ENCODE measurements at regions not wholly inside any gene's neighbourhood (a gene's known extent, or its start where the extent isn't known, plus 50 kb on each side); places are given as distances from the start of the nearest gene placed in this dataset.

DNA sequence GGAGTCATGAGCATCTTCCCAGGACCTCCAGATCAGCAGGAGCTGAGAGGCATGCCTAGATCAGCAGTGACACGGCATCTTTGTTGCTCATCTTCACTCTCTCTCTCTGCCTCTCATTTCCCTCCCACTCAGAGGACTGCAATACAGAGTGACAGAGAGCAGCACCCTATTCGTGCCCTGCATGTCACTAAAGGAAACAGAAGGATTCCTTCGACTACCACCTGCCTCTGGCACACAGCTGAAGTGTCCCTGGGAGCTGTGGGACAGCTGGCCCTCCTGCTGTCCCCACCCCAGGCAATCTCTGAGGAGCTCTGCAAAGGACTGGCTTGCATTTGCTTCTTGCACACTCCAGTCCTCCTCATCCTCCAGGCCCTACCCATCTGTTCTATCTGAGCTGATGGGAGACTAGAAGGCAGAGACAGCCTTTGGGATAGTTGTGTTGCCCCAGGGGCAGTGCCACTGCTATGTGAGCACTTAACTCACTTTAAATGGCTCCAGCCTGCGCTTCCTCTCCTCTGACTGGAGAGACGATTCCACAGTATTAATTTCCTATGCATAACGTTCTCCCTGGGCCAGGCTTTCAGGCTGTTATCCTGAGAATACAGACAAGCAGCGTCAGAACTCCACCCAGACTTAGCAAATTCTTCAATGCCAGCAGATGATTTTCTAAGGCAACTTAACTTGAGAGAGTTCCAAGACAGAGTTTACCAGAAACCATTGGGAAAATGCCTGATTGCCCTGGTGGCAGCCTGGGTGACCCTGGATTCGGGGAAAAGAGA is 167.6 kb upstream of the MAP1B start:
- DNase-seq: no peak
- H3K36me3 ChIP-seq: no peaks in the 10 kb centered on the region
- intact Hi-C loops (cut with DNase I; ENCODE audit: low total_unique reads): no loop called here
- peaks cover 0 to 5% (median 0%) of the 10 kb centered on the region in 6 donors for H3K4me1 ChIP-seq
- peaks cover 0 to 13% (median 0%) of the 10 kb centered on the region in 7 donors for H3K27me3 ChIP-seq (replicated peaks in 1 of 7)
- WGBS, 5 donors: 50 to 63% (median 57%) methylated on average over 8 of the region's 8 CpGs
- H3K9me3 ChIP-seq: peaks cover 0 to 14% (median 3%) of the 10 kb centered on the region in 8 donors
- H3K27ac ChIP-seq: no peak overlapping the region
- TF ChIP-seq, protein P1, sequence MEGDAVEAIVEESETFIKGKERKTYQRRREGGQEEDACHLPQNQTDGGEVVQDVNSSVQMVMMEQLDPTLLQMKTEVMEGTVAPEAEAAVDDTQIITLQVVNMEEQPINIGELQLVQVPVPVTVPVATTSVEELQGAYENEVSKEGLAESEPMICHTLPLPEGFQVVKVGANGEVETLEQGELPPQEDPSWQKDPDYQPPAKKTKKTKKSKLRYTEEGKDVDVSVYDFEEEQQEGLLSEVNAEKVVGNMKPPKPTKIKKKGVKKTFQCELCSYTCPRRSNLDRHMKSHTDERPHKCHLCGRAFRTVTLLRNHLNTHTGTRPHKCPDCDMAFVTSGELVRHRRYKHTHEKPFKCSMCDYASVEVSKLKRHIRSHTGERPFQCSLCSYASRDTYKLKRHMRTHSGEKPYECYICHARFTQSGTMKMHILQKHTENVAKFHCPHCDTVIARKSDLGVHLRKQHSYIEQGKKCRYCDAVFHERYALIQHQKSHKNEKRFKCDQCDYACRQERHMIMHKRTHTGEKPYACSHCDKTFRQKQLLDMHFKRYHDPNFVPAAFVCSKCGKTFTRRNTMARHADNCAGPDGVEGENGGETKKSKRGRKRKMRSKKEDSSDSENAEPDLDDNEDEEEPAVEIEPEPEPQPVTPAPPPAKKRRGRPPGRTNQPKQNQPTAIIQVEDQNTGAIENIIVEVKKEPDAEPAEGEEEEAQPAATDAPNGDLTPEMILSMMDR (IDR thresholded peaks at IDR 0.05 in 8 of 11, conservative IDR thresholded peaks at IDR 0.05 in 3 of 11): no peak
- no peak overlapping the region for H3K4me3 ChIP-seq

DNA sequence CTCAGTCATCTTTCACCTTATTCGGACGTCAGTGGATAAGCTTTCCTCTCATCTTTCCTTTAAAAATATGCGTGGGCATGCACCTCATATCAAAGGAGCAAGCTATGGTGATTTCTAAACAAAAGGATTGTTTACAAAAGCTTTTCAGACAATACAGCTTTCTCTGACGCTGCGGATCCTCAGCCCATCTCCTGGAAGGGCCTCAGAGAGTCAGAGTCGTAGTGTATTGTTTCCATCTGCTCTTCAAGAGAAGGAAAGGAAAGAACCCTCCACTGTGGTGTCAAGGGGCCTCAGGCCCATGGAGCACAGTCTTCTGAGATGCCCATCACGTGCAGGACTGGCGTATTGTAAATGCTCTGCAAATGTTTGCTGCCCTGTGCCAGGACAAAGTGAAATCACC is 163.4 kb upstream of the MAP1B start:
- Histone ChIP-seq H3K9me3 (peaks cover 0 to 23% (median 8%) of the 10 kb centered on the region in 8 donors), H3K36me3 (no peaks in the 10 kb centered on the region), H3K4me1 (peaks cover 0 to 4% (median 0%) of the 10 kb centered on the region in 6 donors), H3K4me3 (no peak overlapping the region), H3K27me3 (replicated peaks in 1 of 7) (peaks cover 0 to 11% (median 0%) of the 10 kb centered on the region in 7 donors), H3K27ac (no peak overlapping the region)
- 50 to 67% (median 54%) methylated on average over 8 of the region's 8 CpGs for WGBS, 5 donors
- TF ChIP-seq, protein P1 (IDR thresholded peaks at IDR 0.05 in 8 of 11, conservative IDR thresholded peaks at IDR 0.05 in 3 of 11): no peak
- TF ChIP-seq POLR2A (IDR thresholded peaks at IDR 0.05): no peak
- TF ChIP-seq POLR2AphosphoS5 (IDR thresholded peaks at IDR 0.05): no peak
- no peak for DNase-seq
- intact Hi-C loops (cut with DNase I; ENCODE audit: low total_unique reads): no loop called here

DNA sequence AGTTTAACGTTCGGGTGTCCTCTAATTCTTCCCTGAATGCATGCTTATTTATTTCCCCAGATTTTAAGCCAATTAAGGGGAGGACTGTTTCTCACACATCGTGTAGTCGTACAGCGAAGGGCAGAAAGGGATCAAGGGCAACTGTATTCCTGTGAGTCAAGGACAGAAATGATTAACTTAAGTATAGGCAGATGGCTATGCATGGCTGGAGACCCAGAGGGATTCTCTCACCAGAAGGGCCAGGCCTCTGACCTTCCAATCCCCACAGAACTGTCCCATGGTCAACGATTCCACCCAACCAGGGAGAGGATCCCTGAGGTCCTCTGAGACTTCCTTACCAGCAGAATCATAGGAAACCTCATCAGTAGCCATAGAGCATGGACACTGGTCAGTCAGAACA is 161.8 kb upstream of the MAP1B start:
- H3K27me3 ChIP-seq (replicated peaks in 1 of 7): no peaks in the 10 kb centered on the region
- WGBS, 5 donors: 76 to 85% (median 83%) methylated on average over 6 of the region's 6 CpGs
- H3K9me3 ChIP-seq: peaks cover 0 to 37% (median 13%) of the 10 kb centered on the region in 8 donors
- no peak overlapping the region for H3K4me3 ChIP-seq
- DNase-seq: no peak
- intact Hi-C loops (cut with DNase I; ENCODE audit: low total_unique reads): no loop called here
- H3K36me3 ChIP-seq: no peaks in the 10 kb centered on the region
- no peaks in the 10 kb centered on the region for H3K4me1 ChIP-seq
- TF ChIP-seq POLR2A (IDR thresholded peaks at IDR 0.05): no peak
- TF ChIP-seq, protein P1 (IDR thresholded peaks at IDR 0.05 in 8 of 11, conservative IDR thresholded peaks at IDR 0.05 in 3 of 11): no peak
- no peak for TF ChIP-seq POLR2AphosphoS5 (IDR thresholded peaks at IDR 0.05)
- no peak overlapping the region for H3K27ac ChIP-seq

DNA sequence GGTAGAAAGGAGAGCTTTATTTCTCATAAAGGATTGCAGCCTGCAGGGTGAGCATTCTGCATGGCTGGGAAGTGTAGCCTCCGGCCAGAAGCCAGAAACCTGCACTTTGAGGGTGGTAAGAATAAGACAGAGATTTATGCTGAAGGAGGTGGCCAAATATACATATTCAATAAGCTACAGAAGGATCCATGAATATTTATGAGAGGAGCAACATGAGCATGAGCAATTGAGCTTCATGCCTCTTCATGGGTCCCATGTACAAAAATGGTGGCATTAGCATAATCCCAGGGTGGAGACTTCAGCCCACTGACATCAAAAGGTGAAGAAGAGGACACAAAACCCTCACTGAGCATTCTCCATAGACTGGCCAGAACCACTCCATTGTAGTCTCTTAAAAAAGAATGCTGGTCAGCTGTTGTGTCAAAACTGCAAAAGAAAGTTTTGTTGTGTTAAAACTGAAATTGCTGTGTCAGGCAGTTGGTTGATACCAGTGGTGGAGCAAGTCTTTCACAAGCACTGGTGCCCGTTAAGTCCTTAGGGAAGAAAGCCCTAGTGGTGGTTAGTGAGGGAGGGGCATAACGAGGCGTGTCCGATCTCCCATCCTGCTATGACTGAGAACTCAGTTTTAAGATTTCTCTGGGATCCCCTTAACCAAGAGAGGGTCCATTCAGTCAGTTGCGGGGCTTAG is 160.8 kb upstream of the MAP1B start:
- WGBS, 5 donors: 76 to 92% (median 88%) methylated on average over 6 of the region's 6 CpGs
- peaks cover 0 to 39% (median 13%) of the 10 kb centered on the region in 8 donors for H3K9me3 ChIP-seq
- TF ChIP-seq, protein P1 (IDR thresholded peaks at IDR 0.05 in 8 of 11, conservative IDR thresholded peaks at IDR 0.05 in 3 of 11): no peak
- no peak for TF ChIP-seq POLR2A (IDR thresholded peaks at IDR 0.05)
- TF ChIP-seq POLR2AphosphoS5 (IDR thresholded peaks at IDR 0.05): no peak
- no peak for DNase-seq
- H3K4me1 ChIP-seq: no peaks in the 10 kb centered on the region
- H3K36me3 ChIP-seq: no peaks in the 10 kb centered on the region
- H3K27ac ChIP-seq: no peak overlapping the region
- intact Hi-C loops (cut with DNase I; ENCODE audit: low total_unique reads): no loop called here
- no peak overlapping the region for H3K4me3 ChIP-seq
- no peaks in the 10 kb centered on the region for H3K27me3 ChIP-seq (replicated peaks in 1 of 7)

Measured in spleen (tissue), 11 donors.